Medulla oblongata (tissue), 1 donor: ENCODE measurements at regions not wholly inside any gene's neighbourhood (a gene's known extent, or its start where the extent isn't known, plus 50 kb on each side); places are given as distances from the start of the nearest gene placed in this dataset.

ENCODE experiments used
- DNase-seq: peaks from one replicate; pipeline ENCODE4 v3.0.0-alpha.2; 2015; ENCODE audit errors: extremely low spot score

DNA sequence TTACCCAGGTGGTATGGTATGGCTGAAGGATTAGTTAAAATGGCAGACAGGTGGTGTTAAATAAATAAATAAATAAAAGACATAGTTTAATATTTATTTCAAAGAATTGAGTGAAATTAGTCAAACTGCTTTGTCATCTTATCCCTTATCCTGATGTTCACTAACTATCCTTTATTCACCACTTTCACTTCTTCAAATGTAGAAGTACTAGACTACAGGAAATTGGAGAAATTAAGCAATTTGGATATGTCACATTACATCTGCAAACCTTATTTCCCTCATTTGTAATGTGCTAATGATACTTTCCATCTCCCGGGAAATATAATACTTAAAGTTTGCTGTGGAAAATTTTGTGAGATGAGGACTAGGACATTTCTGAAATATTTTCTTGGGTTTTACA is 1195.7 kb downstream of the LRFN5 start:
- no peak for DNase-seq

DNA sequence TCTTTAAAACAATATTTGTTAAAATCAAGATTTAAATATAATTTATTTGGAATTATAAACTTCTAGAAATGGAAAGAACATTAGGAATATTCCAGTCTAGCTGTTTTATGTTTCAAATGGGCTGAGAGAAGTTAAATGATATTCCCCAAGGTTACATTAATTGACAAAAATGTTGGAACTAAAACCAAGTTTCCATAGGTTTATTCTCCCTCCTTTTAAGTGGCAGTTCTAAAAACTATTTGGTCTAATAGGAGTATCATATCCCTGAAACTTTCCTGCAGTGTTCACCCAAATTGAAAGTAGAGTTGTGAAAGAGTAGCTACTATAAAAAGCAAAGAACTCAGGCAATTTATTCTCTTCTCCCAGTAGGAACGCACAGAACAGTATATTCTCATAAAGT is 1185.5 kb downstream of the LRFN5 start:
- DNase-seq: no peak

DNA sequence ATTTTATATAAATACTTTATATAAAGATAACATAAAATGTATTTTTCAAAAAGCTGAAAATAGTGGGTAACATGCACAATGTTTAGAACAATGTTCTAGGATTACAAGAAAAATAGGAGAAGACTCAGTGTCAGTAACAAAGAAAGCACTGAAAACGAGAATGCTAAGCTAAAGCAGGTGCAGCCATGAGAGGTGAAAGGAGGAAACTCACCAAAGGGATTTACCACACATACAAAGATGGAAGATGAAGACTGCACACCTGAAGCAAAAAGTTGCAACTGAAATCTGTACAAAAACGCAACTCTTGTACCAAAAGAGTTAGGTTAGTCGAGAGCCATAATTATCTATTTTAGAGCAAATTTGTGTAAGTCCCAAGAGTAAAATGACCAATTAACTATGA is 1176.1 kb downstream of the LRFN5 start:
- DNase-seq: no peak

DNA sequence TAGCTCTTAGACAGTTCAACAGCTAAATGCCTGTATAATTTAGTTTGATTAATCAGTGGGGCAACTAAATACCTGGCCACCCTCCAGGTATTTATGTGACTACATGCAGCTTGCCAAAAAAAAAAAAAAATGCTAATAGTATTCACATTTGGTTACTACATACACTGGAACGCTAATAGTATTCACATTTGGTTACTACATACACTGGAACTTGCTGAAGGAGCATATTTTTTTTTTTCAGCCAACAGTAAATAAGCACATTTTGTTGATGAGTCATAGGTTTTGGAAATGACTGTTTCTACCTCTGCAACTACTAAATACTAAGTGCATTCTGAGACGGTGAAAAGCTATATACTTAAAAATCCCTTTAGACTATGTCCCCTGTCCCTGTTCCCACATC is 1172.3 kb downstream of the LRFN5 start:
- no peak for DNase-seq

DNA sequence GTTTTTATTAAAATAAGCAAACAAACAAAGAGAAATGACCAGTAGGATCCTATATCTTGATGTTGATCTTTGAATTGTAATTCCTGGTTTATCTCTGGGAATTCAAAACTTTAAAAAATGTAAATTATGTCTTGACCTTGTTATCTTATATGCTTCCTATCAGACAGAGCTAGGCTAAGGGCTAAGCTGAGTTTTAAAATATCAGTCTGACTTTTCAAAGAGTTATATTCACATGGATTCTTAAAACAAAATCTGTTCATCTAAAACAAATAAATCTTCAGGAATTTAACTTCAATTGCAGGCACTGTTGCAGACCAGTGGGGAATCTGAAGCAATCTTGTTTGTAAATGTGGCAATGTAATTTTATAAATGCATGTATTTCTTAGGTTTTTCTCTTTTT is 1144.1 kb downstream of the LRFN5 start:
- no peak for DNase-seq

DNA sequence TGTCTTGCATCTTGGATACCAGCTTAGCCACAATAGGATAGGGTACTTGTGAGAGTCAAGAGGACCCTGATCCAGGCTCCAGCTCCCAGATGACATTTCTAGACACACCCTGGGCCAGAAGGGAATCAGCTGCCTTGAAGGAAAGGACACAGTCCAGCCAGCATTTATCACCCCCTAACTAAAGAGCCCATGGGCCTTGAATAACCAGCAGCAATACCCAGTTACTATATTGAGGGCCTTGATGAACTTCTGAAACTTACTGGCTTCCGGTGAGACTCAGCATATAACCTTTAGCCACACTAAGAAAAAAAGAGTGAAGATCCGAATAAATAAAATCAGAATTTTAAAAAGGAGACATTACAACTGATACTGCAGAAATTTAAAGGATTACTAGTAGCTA is 1135.4 kb downstream of the LRFN5 start:
- DNase-seq: no peak

DNA sequence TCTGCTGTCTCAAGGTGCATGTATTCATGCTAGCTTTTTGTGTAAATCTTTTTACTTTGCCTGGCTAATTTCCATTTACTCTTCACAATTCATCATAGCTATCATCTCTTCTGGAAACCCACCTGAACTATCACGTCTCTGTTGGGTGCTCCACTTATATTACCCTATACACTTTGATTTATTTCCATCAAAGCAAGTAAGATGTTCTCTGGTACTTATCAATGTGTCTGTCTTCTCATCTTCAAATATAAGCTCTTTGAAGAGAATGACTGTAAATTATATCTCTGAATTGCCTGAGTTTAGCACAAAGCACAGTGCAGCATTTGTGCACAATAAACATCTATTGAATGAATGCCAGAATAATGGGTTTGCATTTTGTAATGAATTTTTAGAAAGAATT is 1129.7 kb downstream of the LRFN5 start:
- no peak for DNase-seq

DNA sequence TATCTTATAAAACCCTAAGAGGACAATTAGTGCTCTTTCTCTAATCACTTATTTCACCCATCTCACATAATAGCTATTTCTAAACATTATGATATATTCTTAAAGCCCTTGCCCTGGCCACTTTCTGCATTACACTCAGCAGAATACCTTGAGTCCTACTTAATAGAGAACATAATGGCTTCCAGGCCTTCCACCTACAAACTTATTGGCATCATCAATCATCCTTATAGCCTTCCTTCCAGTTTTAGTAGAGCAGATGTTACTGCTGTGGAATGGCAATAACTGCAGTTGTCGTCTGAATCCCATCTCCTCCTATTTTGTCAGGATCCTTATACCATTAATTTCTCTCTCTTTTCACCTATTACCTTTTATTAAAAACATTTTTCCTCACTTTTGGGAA is 1127.4 kb downstream of the LRFN5 start:
- no peak for DNase-seq

DNA sequence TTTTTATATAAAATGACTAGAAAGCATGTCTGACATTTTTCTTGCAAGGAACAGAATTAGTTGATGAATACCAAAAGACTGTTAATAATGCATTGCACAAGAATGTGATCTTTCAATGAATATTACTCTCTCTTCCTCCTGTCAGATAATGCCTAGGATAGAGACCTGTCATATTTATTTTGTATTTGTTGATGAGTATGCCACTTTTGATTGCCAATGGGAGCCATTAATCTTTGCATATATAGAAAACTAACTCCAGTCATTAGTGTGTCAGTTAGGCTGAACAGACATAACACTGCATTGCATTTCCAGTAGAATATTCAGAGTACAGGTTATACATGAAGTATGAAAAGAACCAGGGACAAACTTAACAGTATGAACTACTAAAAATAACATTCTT is 1125.3 kb downstream of the LRFN5 start:
- DNase-seq: no peak

DNA sequence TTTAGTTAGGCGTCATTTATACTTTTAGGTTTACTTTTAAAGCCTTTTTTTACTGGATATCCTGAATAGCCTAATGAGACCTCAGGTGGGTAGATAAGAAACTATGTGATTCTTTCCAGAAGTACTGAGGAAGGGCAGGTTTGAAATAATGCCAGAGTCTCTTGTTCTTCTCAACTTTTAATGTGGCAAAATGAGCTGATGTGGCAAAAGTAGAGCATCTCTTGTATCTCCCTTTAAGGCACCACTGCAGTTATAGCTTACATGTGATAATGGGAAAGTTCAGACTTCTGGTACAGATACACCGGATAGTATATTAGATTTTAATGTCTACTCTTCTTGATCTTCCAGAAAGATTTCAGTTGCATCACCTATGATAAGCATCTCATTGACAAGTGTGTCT is 1124.8 kb downstream of the LRFN5 start:
- DNase-seq: no peak

DNA sequence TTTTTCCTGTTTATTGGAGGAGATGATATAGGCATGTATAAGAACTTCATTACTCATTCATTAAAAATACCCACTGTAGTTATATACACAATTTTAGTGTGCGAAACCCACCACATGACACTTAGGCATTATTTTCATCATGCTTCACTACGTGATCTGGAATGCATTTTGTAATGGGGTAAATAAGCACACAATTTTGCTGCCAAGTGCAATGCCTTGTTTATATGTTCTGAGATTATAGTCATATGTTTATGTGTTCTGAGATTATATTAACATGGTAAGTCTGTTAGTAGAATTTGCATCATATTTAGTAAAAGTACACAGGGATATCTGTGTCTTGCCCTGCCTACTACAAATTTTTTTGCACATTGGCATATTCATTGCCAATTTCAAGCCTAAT is 1123.0 kb downstream of the LRFN5 start:
- DNase-seq: no peak

DNA sequence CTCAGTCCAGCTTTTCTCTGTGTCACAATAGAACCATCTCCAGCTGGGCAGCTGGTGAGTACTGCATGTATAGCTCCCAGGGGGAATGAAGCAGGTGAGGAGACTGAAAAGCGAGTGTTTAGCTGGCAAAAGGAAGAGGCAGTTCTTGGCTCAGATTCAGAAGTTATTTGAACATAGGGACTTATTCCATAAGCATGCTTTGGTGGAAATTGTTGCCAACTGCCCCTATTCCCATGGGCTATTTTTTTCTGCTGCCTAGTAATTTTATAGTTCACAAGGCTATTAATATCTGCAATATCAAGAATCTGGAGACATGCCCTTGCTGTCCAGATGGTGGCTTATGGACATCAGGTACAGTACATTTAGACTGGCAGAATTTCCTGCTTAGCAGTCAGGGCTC is 1112.7 kb downstream of the LRFN5 start:
- DNase-seq: no peak

DNA sequence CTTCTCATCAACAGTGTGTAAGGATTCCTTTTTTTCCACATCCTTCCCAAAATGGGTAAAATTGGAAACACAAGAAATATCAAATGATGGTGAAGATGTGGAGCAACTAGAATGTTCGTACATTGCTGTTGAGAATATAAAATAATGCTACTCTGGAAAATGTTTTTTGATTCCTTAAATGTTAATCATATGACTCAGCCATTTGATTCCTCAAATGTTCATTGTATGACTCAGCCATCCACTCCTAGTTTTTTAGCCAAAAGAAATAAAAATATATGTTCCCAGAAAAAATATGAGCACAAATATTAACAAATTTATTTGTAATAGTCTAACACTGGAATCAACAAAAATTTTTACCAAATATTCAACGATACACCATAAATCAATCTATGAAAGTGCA is 1108.6 kb downstream of the LRFN5 start:
- DNase-seq: no peak

DNA sequence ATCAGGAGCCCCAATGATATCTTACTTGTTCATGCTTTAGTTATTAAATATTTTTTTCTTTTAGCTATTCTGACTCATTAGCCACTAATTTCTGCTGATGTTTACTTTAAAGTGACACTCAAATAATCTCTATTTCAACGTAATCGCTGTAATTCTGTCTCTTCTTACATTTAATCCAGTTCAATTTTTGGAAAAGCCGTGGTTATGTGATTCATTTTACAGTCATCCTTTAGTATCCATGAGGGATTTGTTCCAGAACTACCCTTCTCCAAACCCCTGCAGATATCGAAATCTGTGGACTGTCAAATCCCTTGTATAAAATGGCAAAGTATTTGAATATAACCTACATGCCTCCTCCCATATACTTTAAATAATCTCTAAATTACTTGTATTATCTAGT is 1103.4 kb downstream of the LRFN5 start:
- no peak for DNase-seq

DNA sequence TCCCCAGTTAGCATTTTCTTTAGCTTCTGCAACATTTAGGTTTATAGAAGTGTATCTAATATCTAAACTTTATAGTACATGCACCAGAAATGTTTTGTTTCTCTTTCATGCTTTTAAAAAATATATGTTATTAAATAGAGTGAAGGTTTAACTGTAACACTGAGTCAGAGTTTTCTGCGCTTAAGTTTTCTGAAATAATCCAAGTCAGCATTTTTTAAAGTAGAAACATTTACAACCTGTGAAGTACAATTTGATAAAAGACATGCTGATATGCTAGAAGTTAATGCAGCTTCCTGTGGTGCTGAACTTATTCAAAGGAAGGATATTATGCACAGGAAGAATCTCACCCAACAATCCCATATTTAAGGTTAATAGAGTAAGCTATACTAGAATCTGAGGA is 1096.8 kb downstream of the LRFN5 start:
- no peak for DNase-seq

DNA sequence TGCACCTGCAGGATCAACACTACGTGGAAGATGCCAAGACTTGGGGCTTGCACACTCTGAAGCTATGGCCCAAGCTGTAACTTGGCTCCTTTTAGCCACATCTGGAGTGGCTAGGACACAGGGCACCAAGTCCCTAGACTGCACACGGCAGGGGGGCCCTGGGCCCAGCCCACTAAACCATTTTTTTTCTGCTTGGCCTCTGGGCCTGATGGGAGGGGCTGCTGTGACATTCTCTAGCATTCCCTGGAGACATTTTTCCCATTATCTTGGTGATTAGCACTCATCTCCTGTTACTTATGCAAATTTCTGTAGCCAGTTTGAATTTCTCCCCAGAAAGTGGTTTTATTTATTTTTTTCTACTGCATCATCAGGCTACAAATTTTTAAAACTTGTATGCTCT is 1080.7 kb downstream of the LRFN5 start:
- no peak for DNase-seq

DNA sequence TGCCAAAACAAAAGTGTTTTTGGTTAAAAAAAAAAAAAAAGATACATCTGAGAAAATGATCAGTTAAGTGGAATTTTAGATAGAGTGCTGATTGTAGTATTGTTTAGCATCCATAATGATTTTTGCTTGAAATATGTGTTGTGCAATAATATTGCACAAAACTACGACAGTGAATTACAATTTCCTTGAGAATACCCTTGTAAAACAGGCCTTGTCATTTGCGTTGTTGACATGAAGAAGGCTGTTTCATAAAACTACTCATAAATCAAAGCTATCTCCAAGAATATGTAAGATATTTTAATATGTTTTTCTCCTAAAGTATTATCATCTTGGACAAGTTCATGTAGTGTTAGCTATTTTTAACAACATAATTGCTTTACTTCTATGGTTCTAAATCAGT is 1077.0 kb downstream of the LRFN5 start:
- no peak for DNase-seq

DNA sequence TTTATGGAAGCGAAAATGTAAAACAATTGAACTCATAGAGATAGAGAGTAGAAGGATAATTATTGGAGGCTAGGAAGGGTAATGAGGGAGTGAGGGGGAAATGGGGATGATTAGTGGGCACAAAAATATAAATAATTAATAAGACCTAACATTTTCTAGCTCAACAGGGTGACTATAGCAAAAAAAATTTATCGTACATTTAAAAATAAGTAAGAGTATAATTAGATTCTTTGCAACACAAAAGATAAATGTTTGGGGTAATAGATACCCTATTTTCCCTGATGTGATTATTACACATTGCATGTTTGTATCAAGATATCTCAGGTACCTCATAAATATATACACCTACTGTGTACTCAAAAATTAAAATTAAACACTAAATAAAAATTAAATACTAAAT is 1070.0 kb downstream of the LRFN5 start:
- no peak for DNase-seq

DNA sequence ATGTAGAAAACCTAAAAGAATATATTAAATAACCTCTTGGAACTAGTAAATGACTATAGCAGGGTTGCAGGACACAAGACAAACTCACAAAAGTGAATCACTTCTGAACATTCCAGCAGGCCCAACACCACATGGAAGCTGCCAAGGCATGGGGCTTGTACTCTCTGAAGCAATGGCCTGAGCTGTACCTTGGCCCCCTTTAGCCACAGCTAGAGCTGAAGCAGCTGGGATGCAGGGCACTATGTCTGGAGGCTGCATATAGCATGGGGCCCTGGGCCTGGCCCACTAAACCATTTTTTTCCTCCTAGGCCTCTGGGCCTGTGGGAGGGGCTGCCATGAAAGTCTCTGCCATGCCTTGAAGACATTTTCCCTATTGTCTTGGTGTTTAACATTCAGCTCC is 1067.3 kb downstream of the LRFN5 start:
- no peak for DNase-seq

DNA sequence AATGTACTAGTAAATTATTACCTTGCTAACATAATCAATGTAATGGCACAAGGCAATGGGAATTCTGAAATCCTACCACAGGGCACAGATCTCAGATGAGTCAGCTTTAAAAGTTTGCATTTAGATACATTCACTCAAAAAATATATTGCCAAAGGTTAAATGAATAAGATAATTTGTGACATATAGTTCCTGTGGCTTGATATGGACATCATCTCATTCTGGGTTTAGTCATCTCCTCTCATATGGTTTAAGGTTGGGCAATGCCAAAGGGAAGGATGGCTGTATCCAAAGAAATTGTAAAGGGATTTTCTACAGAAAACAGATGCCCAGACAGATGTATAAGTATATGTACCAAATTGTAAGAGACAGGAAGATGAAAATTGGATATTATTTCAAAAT is 1065.0 kb downstream of the LRFN5 start:
- no peak for DNase-seq

DNA sequence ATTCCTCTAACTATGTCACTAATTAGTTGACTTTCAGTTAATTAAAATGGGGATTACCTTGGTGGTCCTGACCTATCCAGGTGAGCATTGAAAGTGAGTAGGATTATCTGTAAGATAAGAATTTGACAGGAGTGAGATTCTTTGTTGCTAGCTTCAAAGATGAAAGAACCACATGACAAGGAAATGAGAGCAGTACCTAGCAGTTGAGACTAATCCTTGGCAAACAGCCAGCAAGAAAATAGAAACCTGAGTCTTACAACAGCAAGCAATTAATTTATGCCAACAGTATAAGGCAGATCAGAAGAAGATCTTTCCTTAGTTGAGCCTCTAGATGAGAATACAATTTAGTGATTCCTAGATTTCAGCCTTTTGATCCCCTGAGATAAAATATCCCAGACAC is 1058.4 kb downstream of the LRFN5 start:
- no peak for DNase-seq

DNA sequence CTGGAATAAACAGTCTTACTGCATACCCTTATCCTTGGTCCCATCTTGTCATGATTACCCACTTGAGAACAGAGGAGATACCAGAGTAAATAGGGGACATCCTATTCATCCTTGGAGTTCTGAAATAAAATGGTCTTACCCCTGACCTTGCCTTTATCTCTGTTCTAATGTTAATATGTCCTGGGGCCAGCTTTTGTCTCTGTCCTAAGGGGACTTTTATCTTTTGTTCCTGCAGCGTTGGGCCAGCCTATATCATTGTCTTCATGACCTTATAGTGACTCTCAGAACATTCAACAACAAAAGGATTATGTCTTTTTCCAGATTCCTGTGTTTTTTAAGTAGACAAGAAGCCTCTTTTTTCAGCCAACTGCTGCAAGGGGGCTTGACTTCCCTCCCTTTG is 1057.5 kb downstream of the LRFN5 start:
- no peak for DNase-seq

DNA sequence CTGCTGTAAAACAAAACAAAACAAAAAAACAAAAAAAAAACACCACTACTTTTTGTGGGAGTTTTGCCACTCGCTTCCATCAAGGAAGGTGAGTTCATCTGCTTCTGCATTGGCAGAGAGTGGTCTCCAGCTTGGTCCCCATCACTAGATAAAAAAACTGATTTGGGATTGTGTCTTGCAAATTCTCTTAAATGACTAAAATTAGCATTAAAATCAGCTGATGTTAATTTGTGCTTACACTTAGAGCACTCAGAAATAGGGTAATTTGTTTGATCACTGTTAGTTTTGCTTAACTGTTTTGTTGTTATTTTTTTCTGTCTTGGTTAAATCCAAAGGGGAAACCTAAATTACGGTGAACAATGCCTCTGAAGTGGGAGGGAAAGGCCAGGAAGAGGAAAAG is 1048.0 kb downstream of the LRFN5 start:
- no peak for DNase-seq

DNA sequence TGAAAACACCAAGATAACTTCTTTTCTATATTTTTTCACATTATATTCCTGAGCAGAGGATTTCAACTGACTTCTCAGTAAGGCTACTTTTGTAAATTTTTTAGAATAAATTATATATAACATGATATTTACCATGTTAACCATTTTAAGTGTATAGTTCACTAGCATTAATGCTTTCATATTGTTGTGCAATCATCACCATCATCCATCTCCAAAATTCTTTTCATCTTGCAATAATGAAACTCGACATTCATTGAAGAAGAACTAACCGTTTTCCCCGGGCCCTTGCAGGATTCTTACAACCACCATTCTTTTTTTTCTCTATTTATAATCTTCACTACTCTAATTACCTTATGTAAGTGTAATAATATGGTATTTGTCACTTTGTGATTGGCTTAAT is 1036.1 kb downstream of the LRFN5 start:
- DNase-seq: no peak

DNA sequence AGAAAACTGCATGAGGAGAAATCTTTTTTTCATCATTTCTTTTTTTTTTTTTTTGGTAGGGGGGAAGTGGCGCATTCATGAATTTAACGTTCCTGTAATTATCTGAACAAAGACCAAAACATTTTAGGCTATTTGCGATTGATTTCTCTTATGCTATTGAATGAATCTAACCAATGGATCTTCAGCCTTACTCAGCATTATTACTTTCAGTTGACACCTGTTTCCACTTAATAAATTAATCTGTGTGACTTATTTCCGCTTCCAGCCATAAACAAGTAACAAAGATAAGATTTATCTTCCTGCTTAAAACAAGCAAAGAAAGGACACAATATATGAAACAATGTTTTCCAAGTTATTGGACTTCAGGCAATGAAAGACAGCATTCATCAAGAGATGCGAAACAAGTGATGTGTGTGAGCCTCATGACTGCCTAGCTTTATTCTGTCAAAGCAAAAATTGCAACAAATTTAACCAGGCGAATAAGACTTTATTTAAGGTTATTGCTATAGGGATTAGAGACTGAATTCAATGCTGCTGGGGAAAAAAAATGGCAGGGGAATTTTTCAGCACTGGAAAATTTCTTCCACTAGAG is 1026.9 kb downstream of the LRFN5 start:
- DNase-seq: peak; percentile 12
